Kidney epithelial cell (primary cell): ENCODE measurements at regions not wholly inside any gene's neighbourhood (a gene's known extent, or its start where the extent isn't known, plus 50 kb on each side); places are given as distances from the start of the nearest gene placed in this dataset.

Source experiments
- DNase-seq: peaks from one replicate; pipeline ENCODE4 v3.0.0-alpha.2; 2010; ENCODE audit warnings: low read depth
- H3K27me3 ChIP-seq: 2 replicates; pipeline ENCODE4 v1.6.0; 2011; ENCODE audit warnings: low read length; ENCODE audit not compliant: control insufficient read depth, insufficient read depth
- H3K36me3 ChIP-seq: 2 replicates; pipeline ENCODE4 v1.5.1; 2011; ENCODE audit warnings: low read length; ENCODE audit not compliant: control insufficient read depth, insufficient read depth
- H3K4me3 ChIP-seq: 2 replicates; pipeline ENCODE4 v1.5.1; 2011; ENCODE audit warnings: low read depth, mild to moderate bottlenecking, control low read depth, low read length
- TF ChIP-seq, protein P1 (sequence below): IDR thresholded peaks from 2 replicates; pipeline ENCODE4 v1.5.1; 2011; ENCODE audit warnings: mild to moderate bottlenecking, moderate library complexity, low read length, control low read depth, inconsistent platforms; ENCODE audit not compliant: insufficient read depth, poor library complexity, severe bottlenecking

DNA sequence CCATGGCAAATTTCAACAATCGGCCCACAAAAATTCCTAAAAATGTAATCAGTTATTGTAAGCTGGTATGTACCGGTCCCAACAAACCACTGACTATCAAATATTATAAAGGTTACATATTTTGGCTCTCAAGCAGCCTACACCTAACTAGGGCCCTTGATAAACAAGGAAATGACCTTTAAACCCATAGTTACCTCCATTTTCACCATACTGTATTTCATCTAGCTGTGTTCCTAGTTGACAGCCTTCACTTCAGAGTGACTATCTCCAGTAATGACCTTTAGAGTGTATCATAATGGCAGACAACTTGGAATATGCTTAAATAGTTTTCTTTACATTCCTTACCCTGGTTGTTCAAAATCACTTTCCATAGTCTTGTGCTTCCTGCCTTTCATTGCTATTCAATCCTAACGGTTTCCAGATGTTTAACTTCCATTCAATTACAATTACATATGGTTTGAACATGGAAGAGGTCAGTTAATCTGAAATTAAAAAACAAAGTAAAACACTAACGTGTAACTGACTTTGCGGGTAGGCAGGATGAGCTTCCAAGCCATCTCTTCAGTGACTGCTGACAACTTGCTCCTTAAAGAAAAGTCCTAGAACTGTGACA, 111.9 kb upstream of the TSC22D2 start:
- H3K4me3 ChIP-seq = no peak overlapping the region
- DNase-seq = no peak
- H3K27me3 ChIP-seq = no peaks in the 10 kb centered on the region
- H3K36me3 ChIP-seq = no peaks in the 10 kb centered on the region
- TF ChIP-seq, protein P1, sequence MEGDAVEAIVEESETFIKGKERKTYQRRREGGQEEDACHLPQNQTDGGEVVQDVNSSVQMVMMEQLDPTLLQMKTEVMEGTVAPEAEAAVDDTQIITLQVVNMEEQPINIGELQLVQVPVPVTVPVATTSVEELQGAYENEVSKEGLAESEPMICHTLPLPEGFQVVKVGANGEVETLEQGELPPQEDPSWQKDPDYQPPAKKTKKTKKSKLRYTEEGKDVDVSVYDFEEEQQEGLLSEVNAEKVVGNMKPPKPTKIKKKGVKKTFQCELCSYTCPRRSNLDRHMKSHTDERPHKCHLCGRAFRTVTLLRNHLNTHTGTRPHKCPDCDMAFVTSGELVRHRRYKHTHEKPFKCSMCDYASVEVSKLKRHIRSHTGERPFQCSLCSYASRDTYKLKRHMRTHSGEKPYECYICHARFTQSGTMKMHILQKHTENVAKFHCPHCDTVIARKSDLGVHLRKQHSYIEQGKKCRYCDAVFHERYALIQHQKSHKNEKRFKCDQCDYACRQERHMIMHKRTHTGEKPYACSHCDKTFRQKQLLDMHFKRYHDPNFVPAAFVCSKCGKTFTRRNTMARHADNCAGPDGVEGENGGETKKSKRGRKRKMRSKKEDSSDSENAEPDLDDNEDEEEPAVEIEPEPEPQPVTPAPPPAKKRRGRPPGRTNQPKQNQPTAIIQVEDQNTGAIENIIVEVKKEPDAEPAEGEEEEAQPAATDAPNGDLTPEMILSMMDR = no peak

- Histone ChIP-seq H3K36me3 (no peaks in the 10 kb centered on the region), H3K27me3 (no peaks in the 10 kb centered on the region), H3K4me3 (no peak overlapping the region)
- TF ChIP-seq, protein P1 = no peak
- DNase-seq = no peak
These were observed 114.6 kb upstream of the TSC22D2 start for GRCh38 chr3:150293401-150294001.

DNA sequence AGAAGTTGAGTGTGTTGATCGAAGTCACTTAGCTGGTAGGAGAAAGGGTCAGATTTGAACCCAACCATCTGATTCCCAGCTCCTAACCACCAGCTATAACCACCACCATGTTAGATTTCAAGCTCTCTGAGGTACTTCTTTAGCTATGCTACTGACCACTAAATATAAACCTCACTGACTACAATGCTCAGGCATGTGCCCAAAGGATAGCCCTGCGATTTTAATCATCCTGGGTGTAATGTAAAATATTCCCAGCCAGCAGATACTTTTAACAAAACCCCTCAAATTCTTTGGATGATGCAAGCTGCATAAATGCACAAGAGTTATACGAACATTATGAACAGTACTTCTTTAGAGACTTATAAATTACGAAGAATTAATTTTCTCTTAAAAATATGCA, 115.2 kb upstream of the TSC22D2 start:
- DNase-seq = no peak
- TF ChIP-seq, protein P1 = no peak
- Histone ChIP-seq H3K36me3 (no peaks in the 10 kb centered on the region), H3K4me3 (no peak overlapping the region), H3K27me3 (no peaks in the 10 kb centered on the region)

DNA sequence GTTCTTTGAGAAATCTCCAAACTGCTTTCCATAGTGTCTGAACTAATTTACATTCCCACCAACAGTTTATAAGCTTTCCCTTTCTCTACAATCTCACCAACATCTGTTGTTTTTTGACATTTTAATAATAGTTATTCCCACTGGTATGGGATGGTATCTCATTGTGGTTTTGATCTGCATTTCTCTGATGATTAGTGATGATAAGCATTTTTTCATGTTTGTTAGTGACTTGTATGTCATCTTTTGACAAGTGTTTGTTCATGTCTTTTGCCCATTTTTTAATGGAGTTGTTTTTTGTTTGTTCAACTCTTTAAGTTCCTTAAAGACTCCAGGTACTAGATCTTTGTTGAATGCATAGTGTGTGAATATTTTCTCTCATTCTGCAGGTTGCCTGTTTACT, 116.6 kb upstream of the TSC22D2 start:
- DNase-seq = no peak
- no peaks in the 10 kb centered on the region for H3K27me3 ChIP-seq

GRCh38 chr3:150286390-150287147, 121.5 kb upstream of the TSC22D2 start:
- Histone ChIP-seq H3K36me3 (no peaks in the 10 kb centered on the region), H3K27me3 (no peaks in the 10 kb centered on the region), H3K4me3 (no peak overlapping the region)
- TF ChIP-seq, protein P1 = peak; percentile 58
- no peak for DNase-seq

More for the DNA sequence above, 116.6 kb upstream of the TSC22D2 start:
- TF ChIP-seq, protein P1 = no peak
- no peaks in the 10 kb centered on the region for H3K36me3 ChIP-seq
- H3K4me3 ChIP-seq = no peak overlapping the region
